ENCODE measurements at regions not wholly inside any gene's neighbourhood (a gene's known extent, or its start where the extent isn't known, plus 50 kb on each side); places are given as distances from the start of the nearest gene placed in this dataset.

GRCh38 chr22:49271369-49271727, 556.3 kb downstream of the BRD1 start:
- Histone ChIP-seq H3K9me3 (no peaks in the 10 kb centered on the region), H3K4me3 (no peak overlapping the region), H3K27ac (no peak overlapping the region), H3K4me1 (ENCODE audit: insufficient read depth) (no peaks in the 10 kb centered on the region), H3K36me3 (no peaks in the 10 kb centered on the region), H3K27me3 (no peaks in the 10 kb centered on the region)
- no peak for DNase-seq
- intact Hi-C loops (cut with DNase I) = no loop called here
- TF ChIP-seq POLR2A (IDR thresholded peaks at IDR 0.05) = no peak
- TF ChIP-seq CTCF (IDR thresholded peaks at IDR 0.05) = no peak
- no peak for TF ChIP-seq EP300 (IDR thresholded peaks at IDR 0.05)

- intact Hi-C loops (cut with DNase I) = no loop called here
- 91 to 94% (median 93%) methylated on average over 17 of the region's 17 CpGs for WGBS, 3 donors
- Histone ChIP-seq H3K27me3 (no peaks in the 10 kb centered on the region), H3K9me3 (no peaks in the 10 kb centered on the region), H3K4me3 (no peak overlapping the region), H3K27ac (no peak overlapping the region), H3K36me3 (no peaks in the 10 kb centered on the region), H3K4me1 (ENCODE audit: insufficient read depth) (no peaks in the 10 kb centered on the region)
- TF ChIP-seq CTCF (IDR thresholded peaks at IDR 0.05) (no peak), POLR2A (IDR thresholded peaks at IDR 0.05) (no peak), EP300 (IDR thresholded peaks at IDR 0.05) (no peak)
- DNase-seq = no peak
Measured at GRCh38 chr22:49270595-49271368, 556.9 kb downstream of the BRD1 start.

- Histone ChIP-seq H3K36me3 (no peaks in the 10 kb centered on the region), H3K4me1 (ENCODE audit: insufficient read depth) (no peaks in the 10 kb centered on the region), H3K9me3 (no peaks in the 10 kb centered on the region), H3K27ac (no peak overlapping the region), H3K4me3 (no peak overlapping the region), H3K27me3 (no peaks in the 10 kb centered on the region)
- WGBS, 3 donors = 7 to 12% (median 9%) methylated on average over 10 to 11 of the region's 11 CpGs
- TF ChIP-seq CTCF (IDR thresholded peaks at IDR 0.05) = no peak
- no peak for TF ChIP-seq EP300 (IDR thresholded peaks at IDR 0.05)
- TF ChIP-seq POLR2A (IDR thresholded peaks at IDR 0.05) = no peak
- no peak for DNase-seq
- intact Hi-C loops (cut with DNase I) = no loop called here
Measured at GRCh38 chr22:49269928-49270327, 557.7 kb downstream of the BRD1 start.

- Histone ChIP-seq H3K27ac (no peak overlapping the region), H3K36me3 (no peaks in the 10 kb centered on the region), H3K4me3 (no peak overlapping the region), H3K4me1 (ENCODE audit: insufficient read depth) (no peaks in the 10 kb centered on the region), H3K9me3 (no peaks in the 10 kb centered on the region), H3K27me3 (no peaks in the 10 kb centered on the region)
- TF ChIP-seq EP300 (IDR thresholded peaks at IDR 0.05) (no peak), POLR2A (IDR thresholded peaks at IDR 0.05) (no peak), CTCF (IDR thresholded peaks at IDR 0.05) (no peak)
- intact Hi-C loops (cut with DNase I) = no loop called here
- WGBS, 3 donors = 7 to 17% (median 8%) methylated on average over 6 of the region's 6 CpGs
- DNase-seq = no peak
Measured at GRCh38 chr22:49269371-49269770, 558.3 kb downstream of the BRD1 start.
